HG03108 (cell line): ENCODE measurements at regions not wholly inside any gene's neighbourhood (a gene's known extent, or its start where the extent isn't known, plus 50 kb on each side); places are given as distances from the start of the nearest gene placed in this dataset.
"Not testable (repeated sequence)": the region's sequence is repeated elsewhere in the genome, so short reads cannot be mapped to it uniquely, and the experiment has no call there.

ENCODE experiments used
- ATAC-seq: cut with Tn5 transposase; IDR thresholded peaks from one replicate; pipeline ENCODE4 v1.9.1; 2021; ENCODE audit warnings: moderate library complexity; ENCODE audit not compliant: unreplicated experiment

GRCh38 chr11:98060759-98061158 lies 960.0 kb upstream of the CNTN5 start:
- ATAC-seq, result no peak

GRCh38 chr11:98061858-98062257 lies 958.9 kb upstream of the CNTN5 start:
- no peak for ATAC-seq

- ATAC-seq, result no peak
Observed at GRCh38 chr11:98062714-98063113, 958.0 kb upstream of the CNTN5 start.

- ATAC-seq, result no peak
Observed at GRCh38 chr11:98068251-98068650, 952.5 kb upstream of the CNTN5 start.

- ATAC-seq, result not testable (repeated sequence)
Observed at GRCh38 chr11:98069147-98069546, 951.6 kb upstream of the CNTN5 start.

DNA sequence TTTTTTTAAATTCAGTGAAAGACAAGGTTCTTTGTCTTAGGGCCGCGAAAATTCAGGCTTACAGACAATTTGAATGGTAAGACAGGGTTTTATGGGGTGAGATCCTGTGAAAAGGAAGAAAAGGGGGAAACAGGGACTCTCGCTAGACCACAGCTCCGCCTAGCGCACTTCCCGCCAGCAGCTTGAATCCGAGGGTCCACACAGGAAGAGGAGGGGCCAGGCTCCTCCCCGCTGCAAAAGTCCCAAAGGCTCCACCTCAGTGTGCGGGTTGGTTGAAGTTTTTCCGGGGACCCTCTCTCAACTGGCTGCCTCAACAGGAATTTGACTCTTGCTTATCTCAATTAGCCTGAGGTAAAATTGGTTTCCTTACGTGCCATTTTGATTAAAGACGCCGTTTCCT lies 950.9 kb upstream of the CNTN5 start:
- no peak for ATAC-seq

- no peak for ATAC-seq
Observed at GRCh38 chr11:98090861-98091505, 929.8 kb upstream of the CNTN5 start.

- ATAC-seq, result no peak
Observed at GRCh38 chr11:98099371-98099770, 921.4 kb upstream of the CNTN5 start.

GRCh38 chr11:98100689-98101088 lies 920.1 kb upstream of the CNTN5 start:
- no peak for ATAC-seq

DNA sequence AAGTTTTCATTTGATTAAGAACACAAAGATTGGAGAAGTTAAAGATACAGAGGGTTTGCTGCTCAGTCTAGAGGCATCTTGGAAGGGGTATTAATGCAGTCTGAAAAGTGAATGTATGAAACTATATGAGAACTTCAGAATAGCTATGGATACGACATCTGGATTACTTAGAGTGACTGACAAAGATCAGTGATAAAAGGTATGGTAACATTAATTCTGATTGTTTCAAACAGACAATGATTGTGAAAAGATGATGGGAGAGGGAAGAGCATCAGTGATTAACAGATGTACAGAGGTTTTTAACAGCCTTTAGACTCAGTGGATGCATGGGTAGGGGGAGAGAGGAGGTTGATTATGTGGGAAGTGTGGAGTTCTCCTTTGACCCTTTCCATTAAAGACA lies 919.4 kb upstream of the CNTN5 start:
- no peak for ATAC-seq

DNA sequence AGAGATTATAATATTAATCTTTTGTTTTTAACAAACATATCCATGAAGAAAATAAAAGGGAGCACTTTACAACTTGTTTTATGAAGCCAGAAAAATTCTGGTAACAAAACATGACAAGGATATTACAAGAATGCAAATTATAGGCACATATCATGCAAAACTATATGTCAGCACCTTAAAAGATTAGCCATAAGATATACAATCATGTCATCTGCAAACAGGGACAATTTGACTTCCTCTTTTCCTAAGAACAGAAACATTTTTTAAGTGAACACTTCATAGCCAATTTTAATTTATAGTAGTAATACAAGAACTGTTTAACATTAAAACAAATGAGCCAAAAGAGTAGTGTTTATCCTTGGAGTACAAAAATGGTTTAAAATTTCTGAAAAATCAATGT lies 916.5 kb upstream of the CNTN5 start:
- ATAC-seq, result no peak

DNA sequence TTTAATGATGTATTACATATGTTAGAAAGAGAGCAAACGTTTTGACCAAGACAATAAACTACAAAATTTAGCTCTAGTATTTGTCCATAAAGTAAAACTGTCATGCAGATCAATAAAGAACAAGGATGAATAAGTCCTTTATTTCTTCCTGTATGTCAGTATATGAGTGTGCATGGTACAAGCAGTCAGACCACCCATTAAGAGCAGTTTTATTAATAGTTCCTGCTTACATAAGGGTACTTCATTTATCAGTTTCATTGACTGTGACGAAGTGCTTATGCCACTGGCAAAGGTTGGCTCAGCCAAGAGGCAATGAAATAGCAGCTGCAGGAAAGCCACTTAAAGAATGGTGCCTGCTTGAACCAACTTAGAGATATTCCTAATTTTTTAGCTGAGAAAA lies 913.0 kb upstream of the CNTN5 start:
- no peak for ATAC-seq

GRCh38 chr11:98110030-98110429 lies 910.7 kb upstream of the CNTN5 start:
- ATAC-seq, result no peak

DNA sequence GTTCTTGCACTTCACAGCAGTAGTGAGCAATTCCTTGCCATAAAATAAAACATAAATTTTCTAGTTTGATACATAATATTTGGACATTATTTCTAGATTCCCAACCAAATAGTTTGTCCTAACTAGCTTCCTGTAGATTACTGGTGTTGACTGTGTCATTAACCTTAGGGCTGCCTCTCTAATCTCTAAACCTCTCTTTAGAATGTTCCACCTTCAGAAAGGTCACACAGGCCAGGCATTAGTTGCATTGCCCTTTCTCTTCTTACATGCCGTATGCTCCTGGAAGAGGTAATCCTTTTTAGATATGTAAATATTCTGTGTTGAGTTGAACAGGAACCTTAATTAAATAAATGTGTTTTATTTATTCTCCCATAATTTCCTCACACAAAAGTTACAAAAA lies 904.9 kb upstream of the CNTN5 start:
- ATAC-seq, result no peak

DNA sequence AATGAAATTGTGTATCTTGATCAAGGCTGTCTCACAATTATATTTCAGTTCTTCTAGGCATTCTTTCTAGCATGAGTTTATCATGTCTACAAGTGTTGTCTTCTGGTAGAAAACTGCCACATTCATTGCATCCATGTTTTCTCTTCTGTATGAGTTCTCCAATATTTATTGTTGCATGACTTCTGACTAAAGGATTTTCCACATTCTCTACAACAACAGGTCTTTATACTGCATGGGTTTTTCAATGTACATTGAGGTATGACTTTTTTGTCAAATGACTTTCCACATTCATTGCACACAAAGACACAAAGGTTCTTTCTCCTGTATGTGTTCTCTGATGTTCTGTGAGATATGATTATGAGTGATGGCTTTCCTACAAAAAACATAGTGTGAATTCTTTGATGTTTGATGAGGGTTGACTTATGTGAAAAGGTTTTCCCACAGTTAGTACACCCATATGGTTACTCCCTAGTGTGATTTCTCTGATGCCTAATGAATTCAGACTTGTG lies 890.6 kb upstream of the CNTN5 start:
- ATAC-seq, result no peak

- no peak for ATAC-seq
Observed at GRCh38 chr11:98136357-98136756, 884.4 kb upstream of the CNTN5 start.

DNA sequence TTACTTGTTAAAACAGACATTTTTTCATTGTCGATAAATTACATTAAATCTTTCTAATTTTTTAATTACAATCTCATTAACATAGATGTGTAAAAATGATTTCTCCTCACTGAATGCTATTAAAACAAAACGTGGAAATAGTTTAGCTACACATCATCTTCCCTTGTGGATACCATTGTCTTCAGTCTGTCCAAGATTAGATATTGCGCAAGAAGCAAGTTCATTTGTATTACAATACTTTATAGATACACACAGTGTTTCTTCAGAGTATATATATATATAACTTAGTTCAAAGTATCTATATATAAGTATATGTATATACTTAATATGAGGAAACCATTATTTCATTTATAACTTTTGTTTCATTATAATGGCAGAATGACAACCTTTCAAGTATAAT lies 883.3 kb upstream of the CNTN5 start:
- no peak for ATAC-seq

- no peak for ATAC-seq
Observed at GRCh38 chr11:98143661-98144060, 877.1 kb upstream of the CNTN5 start.

DNA sequence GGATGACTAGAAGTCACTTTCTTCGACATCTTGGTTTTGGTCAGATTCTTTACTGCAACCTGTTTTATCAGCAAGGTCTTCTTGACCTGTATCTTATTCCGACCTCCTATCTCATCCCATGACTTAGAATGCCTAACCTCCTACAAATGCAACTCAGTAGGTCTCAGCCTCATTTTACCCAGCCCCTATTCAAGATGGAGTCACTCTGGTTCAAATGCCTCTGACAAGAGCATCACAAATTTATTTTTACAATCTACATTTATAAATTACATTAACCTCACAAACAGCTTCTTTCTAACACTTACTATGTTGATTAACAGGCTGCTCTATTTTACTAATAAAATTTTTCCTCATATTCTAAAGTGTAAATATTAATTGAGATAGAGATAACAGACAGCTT lies 867.0 kb upstream of the CNTN5 start:
- no peak for ATAC-seq

DNA sequence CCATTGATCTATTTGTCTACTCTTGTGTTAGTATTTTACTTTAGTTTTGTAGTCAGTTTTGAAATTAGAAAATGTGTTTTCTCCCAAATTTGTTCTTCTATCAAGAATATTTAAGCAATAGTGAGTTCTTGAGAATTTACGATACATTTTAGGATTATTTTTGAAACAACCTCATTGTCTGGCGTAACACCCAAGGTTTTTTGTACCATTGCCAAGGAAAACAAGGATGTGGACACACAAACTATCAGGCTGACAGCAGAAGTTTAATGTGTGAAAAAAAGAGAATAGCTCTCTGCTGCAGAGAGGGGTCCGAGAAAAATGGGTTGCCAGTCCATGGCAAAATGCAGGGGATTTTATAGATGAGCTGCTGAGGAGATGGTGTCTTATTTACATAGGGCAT lies 865.1 kb upstream of the CNTN5 start:
- ATAC-seq, result no peak

GRCh38 chr11:98177925-98178324 lies 842.8 kb upstream of the CNTN5 start:
- ATAC-seq, result no peak

DNA sequence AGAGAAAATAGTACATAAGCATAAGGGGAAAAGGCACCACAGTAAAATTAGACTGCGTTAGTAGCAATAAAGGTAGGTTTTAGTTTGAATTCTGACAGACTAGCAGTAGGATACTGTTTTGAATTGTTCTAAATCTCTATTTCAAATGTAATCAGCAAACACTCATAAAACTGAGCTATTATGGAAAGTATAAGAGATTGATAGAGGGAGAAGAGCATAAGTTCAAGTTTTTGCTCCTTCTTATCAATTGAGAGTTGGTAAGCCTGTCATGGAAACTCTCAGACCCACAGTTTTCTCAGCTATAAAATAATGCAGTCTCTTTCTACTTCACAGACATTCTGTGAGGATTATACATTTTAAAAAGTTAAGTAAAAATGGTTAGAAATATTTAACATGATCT lies 840.2 kb upstream of the CNTN5 start:
- no peak for ATAC-seq

DNA sequence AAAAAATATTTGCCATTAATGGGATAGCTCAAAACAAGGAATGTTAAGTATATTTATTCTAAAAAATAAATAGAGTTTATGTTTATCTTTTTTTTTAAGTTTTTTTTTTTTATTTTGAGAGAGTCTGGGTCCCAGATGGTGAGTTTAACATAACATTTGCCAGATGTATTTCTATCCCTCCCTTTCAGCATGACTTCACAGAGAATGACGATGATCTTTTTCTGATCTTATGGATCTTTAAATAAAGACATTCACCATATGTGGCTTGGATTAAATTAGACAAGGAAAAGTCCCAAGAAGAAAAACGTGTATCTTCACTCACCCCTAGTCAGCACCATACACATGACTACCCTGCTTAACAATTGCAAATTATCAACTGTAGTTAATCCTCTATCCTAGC lies 839.8 kb upstream of the CNTN5 start:
- ATAC-seq, result no peak
